Activated CD8-positive, alpha-beta memory T cell treated with anti-CD3 and anti-CD28 coated beads for 36 hours (primary cell): ENCODE measurements at regions not wholly inside any gene's neighbourhood (a gene's known extent, or its start where the extent isn't known, plus 50 kb on each side); places are given as distances from the start of the nearest gene placed in this dataset.

ENCODE experiments used
- CTCF ChIA-PET: fragments of 350-600 bp; sonication (Branson Sonifier 250); formaldehyde crosslinking; loops from one replicate; lab custom pipeline; 2021; ENCODE audit warnings: antibody characterized with exemption; lab: Charles Lee
- POLR2A ChIA-PET: fragments of 350-600 bp; sonication (Branson Sonifier 250); formaldehyde crosslinking; loops from one replicate; lab custom pipeline; 2021; ENCODE audit warnings: antibody characterized with exemption; lab: Charles Lee

DNA sequence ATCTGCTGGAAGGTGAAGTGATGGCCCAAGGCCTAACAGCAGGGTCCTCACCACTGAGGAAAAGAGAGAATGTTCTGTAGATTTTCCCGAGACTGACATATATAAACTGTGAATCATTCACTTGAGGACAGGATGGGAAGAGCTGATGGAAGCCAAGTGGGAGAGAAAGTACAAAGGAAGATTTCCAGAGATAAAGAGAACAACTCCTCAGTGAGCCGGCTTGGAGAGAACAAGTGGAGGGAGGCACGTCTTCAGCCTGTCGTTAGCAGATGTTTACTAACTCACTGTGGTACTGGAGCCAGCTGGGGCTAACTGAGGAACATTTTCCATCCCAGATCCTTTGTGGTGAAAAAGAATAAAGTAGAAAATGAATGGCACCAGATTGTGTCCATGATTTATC is 552.9 kb upstream of the TNP1 start:
- ChIA-PET CTCF (no interaction called here), POLR2A (no interaction called here)

DNA sequence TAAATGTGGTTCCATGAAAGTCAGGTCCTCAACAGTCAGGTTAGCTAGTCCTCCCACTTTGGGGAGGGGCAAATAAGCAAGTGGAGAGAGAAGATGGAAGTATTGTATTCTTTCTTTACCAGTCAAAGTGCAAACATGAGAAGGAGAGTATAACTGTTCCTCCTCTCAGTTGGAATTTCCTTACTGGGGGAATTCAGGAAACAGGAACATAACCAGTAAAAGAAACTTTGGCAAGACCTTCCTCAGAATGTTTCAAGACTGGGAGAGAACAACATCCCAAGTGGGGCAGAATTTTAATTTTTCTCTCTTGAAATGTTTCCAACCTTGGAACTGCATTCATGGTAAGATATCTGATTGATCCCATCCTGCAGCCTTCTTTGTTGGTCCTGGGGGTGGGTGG is 552.4 kb upstream of the TNP1 start:
- ChIA-PET POLR2A (no interaction called here), CTCF (no interaction called here)

DNA sequence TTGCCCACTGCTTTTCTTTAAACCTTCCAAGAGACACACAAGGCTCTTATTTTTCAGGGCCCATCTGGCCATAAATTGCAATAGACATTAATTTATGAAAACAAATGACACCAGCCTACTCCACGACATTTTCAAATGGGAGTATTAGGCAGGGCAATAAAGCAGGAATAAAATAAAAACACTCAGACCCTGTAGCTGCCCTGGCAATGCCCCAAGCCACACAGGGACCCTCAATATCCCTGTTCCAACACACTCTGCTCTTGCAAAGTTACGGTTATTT is 550.8 kb upstream of the TNP1 start:
- ChIA-PET POLR2A (no interaction called here), CTCF (no interaction called here)

DNA sequence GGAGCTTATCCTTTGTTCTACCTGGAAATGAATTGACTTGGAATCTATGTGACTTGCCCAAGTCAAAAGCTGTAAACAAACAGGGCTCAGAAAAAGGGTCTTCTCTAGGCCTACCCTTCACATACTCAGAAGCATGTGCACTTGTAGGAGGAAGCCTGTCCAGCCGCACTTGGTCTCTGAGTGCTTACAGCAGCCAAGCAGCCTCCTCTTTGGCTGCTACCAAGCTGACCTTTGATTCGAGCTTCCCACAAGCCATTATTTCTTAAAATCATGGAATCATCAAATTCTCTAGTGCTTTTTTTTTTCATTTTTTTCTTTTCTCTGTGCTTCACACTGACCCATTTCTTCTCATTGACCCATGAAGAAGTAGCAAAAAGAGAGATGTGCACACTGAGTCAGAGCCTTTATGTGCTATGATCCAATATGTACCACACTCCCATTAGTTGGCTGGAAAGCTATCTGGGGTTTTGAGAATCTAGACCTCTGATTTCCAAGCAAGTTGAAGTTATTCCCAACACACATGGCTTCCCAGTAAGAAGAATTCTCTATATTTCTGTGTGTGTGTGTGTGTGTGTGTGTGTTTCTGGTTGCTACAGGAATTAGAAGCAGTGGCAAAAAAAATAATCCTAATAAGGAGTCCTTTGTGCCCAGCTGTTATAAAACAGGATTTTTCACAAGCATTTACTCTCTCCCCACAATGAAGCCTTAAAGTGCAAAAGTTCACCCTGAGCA is 550.3 kb upstream of the TNP1 start:
- POLR2A ChIA-PET, result no interaction called here
- CTCF ChIA-PET, result no interaction called here

DNA sequence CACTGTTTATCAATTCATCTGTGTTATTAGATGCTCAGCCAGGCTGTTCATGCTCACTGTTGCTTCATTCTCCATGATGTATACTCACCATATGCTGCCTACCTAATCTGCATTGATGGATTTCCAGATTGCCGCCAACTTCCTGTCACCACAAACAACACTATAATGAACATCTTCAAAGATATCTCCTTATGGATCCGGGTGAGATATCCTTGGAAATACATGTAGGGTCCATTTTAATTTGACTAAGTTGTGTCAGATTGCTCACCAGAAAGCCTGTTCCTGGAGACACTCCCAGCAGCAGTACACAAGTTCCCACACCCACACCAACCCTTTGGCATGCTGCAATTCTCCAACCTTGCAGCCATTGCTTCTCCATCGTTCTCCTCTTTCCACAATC is 547.5 kb upstream of the TNP1 start:
- POLR2A ChIA-PET, result no interaction called here
- CTCF ChIA-PET, result no interaction called here

DNA sequence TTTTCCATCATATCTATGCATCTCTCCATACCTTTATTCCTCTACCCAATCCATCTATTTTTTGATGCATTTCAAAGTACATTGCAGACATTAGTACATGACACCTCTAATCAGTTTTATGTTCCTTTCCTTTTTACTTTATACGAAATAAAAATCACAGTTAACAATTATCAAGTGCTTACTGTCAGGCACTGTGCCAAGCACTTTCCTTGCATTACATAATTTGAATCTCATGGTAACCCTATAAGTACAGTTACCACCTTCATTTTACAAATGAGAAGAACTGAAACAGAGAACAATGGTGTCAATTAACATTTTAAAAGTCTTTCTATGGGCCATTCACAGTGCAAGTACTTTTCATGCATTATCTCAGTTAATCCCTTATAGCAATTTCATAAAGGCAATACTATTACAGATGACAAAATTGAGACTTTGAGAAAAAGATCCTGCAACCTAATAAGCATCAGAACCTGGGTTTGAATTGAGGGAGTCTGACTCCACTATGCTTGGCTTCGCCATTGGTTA is 544.4 kb upstream of the TNP1 start:
- CTCF ChIA-PET, result no interaction called here

DNA sequence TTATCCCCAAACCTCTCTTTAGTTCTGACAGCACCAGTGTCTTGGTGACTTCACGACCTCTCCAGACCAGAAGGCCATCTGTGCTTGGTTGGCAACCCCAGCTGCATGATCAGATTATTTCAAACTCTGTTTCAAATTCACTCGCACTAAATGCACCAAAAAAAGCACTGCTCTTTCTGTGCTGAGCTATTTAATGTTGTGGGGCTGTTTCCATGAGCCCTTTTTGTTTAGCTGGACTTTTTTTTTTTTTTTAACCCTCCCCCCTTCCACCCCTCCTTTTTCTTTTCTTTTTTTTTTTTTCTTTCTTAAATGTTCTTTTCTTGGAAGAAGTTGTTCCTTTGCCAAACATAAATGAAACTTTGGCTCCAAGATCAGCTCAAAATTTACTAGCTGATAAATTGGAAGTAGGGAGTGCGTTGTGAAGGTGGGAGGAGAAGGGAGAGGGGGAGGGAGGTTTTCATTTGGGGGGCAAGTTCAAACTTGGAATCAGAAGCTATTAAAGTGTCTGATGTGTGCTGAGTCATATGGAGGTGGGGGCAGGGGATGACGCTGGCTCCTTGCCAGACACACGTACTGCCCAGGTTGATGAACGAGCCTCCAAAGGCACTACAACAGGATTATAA is 543.0 kb upstream of the TNP1 start:
- POLR2A ChIA-PET, result no interaction called here
- CTCF ChIA-PET, result no interaction called here

More for the DNA sequence above, 544.4 kb upstream of the TNP1 start:
- POLR2A ChIA-PET, result no interaction called here

DNA sequence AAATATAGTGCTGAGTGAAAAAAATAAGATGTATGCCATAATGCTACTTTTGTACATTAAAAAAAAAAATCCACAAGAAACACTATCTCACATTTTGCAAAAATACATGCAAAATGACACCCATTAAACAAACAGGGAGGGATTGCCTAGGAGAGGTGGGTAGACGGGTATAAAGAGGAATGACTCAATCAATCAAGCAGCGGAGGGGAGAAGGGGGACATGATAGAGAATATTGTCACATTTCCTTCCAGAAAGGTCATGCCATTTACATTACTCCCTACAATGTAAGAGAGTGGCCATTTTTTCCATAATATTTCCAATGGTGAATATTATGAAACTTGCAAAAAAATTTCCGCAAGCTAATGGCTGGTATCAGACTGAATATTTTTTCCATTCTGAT is 542.3 kb upstream of the TNP1 start:
- POLR2A ChIA-PET, result no interaction called here
- CTCF ChIA-PET, result no interaction called here

DNA sequence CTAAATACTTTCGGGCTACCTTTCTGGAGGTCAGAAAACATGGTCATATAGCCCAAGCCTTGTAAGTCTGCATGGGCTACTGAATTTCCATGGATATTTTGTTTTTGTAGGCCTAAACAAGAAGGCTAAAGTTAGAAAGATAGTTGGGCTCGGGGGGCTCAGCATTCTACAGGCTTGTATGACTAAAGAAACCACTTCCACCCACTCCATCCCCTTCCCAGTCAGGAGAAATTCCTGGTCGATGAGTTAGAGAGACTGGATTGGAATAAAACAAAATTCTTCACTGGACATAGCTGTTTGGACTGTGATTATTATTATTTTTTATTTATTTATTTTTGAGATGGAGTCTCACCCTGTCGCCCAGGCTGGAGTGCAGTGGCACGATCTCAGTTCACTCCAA is 539.4 kb upstream of the TNP1 start:
- CTCF ChIA-PET, result no interaction called here

DNA sequence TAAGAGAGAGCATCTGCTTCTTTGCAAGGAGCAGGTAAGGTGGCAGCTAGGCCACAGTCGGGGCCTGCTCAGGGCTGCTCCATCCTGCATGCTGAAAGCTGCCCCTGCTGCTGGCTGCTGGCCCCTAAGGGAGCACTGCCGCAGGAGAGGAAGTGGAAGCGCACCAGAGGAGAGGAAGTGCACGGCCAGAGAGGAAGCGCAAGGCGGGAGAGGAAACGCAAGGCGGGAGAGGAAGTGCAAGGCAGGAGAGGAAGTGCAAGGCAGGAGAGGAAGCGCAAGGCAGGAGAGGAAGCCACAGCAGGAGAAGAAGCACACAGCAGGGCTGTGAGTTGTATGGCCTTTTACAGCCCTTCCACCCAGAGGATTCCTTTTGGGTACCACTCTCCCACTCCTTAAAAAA is 539.0 kb upstream of the TNP1 start:
- ChIA-PET POLR2A (no interaction called here), CTCF (no interaction called here)

More for the DNA sequence above, 539.4 kb upstream of the TNP1 start:
- POLR2A ChIA-PET, result no interaction called here

DNA sequence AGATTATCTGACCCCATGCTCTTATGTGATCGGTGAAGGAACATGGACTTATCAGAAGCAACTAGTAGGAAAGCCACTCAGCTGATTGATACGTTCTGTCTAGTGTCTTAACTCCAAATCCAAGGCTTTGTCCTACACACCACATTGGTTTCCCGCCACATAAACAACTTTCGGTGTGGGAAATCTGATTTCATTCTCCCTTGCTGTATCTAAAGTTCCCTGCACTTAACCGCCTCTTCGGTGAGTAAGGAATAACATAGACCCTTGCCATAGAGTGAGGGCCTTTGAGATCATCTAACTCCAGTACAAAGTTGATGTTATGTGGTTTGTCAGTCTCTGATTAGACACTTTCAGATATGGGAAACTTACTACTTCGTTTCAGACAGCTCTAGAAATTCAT is 538.2 kb upstream of the TNP1 start:
- CTCF ChIA-PET, result no interaction called here

DNA sequence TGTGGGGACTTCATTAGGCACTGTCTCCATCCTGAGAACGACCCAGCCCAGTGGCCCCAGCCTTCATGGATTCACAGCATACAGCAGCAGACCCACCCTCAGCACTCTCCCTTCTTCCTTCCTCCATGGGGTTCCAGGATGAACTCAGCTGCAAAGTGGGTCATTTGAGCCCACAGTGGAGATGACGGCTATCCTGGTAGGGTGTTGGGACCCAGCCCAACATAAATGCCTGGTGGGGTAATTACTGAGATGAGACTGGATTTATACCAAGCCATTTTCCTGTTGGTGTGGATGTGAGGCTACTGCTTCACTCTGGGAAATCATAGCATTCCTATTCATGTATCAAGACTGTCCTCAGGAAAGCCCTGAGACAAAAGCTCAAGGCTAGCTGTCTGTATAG is 536.7 kb upstream of the TNP1 start:
- ChIA-PET CTCF (no interaction called here), POLR2A (no interaction called here)

More for the DNA sequence above, 538.2 kb upstream of the TNP1 start:
- POLR2A ChIA-PET, result no interaction called here

DNA sequence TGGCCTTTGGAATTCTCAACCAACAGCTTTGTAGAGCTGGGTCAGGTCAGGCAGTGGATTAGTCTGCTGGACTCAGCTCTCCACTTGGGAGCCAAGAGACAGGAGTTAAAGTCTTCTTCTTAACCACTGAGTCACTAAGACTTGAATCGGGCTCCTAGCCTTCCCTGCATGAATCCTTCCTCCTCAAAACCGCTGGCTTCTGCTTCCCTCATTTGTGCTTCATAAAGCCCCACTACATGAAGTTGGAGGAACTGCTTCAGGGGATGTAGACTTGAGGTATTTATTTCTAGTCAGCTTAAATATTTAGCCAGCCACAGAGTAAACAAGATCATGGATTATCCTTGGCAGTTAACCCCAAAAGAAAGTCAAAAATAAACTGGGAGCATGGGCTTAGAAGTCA is 536.3 kb upstream of the TNP1 start:
- CTCF ChIA-PET, result no interaction called here
- POLR2A ChIA-PET, result no interaction called here

DNA sequence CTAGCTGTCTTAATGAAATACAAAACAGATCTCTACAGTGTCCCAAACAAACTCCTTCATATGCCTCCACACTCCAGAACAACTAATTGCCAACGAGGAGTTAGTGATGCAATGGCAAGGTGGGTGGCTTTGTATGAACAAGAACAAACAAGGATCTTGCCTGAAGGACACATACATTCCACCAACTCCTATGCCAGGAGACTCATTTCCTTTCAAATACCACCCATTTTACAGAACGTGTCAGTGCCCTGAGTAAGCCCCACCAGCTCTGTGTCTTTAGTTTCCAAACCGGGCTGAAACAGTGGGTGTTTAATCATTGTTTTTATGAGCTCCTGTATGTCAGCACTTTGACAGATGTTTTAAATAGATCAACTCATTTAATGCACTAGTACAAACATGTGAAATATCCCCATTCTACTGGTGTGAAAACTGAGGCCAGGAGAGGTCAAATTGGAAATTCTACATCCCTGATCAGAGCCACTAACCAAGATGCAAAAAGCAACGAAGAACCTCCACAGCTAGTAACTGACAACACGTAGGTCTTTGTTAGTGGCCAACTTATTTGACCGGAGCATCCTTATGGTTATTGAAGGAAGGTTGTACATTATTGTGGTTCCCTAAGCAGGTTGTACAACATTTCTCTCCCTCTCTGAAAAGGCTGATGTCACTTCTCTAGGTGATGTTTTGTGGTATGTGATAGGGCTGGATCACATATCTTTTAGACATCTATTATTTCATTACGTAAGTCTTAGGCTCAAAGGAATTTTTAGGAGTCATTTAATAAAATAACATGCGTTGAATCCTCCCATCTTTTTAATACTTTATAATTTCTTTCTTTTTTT is 534.9 kb upstream of the TNP1 start:
- CTCF ChIA-PET, result no interaction called here
- POLR2A ChIA-PET, result no interaction called here

DNA sequence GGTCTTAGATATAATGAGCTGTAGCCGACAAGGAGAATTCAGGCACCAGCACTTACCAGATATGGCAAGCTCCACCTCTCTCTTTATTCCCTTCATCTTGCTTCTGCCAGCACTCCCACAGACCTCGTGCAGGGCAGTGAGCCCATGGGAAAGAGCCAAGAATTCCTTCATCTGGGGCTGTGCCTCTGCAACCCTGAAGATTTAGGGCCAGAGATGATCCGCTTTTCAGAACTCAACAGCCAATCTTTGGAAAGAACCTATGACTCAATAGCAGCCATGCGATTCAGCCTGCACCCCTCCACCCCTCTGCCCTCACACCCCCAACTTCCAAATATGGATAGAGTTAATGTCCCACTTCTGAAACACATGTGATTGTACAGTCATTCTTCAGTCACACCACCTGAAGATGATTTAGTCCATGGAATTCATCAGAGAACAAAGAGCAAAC is 533.7 kb upstream of the TNP1 start:
- ChIA-PET POLR2A (no interaction called here), CTCF (no interaction called here)

DNA sequence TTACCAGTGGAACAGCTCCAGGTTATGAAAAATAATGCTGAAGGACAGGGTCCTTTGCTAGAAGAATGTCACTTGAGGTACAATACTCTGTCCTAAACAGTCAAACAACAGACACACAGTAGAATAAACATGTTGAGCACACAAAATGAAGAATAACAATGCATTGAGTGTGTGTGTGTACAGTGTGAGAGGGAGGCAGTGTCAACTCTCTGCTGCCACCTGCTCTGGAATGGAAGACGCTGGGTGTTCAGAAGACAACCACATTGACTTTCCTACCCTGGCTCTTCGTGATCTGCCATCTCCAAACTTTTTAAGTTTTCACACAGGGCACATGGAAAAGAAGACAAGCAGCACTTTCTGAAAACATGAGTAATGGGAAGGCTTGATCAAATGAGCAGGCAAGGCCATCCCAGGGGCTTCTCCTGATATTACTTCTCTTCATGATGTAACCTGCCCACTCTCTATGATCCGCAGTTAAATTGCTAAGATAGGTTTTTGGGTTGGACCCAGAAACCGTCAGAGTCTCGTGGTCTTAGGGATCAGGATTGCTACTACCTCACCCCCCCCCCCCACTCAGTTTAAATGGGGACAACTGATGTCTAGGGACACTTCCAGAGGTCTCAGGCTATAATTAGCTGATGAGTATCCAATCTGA is 533.2 kb upstream of the TNP1 start:
- POLR2A ChIA-PET, result no interaction called here
- CTCF ChIA-PET, result no interaction called here

DNA sequence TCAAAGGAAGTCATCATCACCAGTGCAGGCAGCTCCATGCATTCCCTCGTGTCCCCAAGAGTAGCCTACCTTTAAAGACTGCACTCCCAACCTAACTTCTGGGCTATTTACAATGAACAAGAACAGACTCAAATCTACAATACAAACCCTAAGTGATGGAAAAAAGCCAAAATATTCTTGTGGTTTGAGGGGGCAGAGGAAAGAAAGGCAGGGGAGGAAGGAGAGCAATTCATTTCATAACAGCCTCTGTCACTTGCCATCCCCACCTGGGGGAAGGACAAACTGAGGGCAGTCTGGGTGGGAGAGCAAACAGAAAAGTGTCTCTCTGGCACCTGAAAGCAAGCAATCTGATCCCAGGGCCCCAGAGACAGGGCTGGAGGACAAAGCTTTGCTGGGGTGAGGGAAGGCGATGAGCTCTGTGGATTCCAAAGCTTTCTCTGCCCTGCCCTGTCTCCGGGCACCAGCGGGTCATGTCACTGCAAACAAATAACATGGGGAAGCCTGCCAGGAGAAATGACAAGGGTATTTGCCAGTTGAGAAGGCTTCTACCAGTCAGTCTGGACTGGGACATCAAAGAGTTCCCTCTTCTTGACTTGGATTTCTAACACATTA is 528.0 kb upstream of the TNP1 start:
- ChIA-PET POLR2A (no interaction called here), CTCF (no interaction called here)

DNA sequence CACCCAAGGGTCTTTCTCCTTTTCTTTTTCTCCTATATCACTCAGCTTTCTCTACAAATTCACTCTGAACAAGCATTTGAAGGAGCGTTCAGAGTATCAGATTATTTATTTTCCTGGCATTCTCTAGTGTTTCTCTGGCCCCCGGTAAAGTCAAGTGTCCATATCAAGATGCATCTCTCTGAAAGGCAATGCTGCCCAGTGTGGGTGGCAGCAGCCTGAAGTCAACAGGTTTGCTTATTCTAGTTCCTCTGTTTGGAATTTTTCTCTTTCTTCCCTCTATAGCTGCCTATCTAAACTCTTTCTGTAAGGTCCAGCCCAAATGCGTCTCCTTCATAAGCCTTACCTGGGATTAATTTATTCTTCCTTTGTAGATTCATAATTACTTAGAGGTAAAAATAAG is 526.2 kb upstream of the TNP1 start:
- CTCF ChIA-PET, result no interaction called here
- POLR2A ChIA-PET, result no interaction called here

DNA sequence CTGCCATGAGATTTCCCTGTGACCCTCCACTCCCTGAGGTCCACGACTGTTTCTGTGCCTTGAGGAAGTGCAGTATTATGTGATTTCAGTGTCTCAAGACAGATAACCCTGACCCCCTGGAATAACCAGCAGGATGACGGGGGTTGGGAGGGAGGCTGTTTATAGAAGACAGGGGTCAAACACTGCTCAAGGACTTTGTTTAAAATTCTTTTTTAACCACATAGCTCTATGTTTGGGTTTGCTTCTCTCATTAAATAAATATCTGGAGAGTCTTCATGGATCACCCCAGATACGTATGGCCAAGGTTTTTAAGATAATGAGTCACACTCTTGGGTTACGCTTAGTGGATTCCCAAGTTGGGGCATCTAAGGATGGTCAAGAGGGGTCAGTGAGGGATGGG is 523.8 kb upstream of the TNP1 start:
- ChIA-PET CTCF (no interaction called here), POLR2A (no interaction called here)

DNA sequence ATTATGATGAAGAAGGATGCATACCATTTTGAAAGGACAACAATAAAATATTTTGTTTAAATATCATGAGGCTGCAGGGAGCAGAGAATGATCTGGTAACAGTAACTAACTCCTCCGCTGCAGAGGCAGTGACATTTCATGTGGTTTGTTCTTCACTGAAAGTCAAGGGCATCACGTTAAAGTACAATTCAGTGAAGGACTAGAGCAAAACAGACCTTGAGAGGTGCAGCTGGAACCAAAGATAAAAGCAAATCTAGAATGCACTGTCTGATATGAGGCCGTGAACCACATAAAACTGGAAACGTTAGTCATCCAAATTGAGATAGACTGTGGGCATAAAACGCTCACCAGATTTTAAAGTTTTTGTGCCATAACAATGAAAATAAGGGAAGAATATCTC is 522.9 kb upstream of the TNP1 start:
- CTCF ChIA-PET, result no interaction called here
- POLR2A ChIA-PET, result interaction anchor here (0.6 kb wide), 1 partner anchor 218 kb away, joined by 3 read pairs; no protein-coding TSS in a partner anchor
